Kidney (tissue), 13 donors: ENCODE measurements at regions not wholly inside any gene's neighbourhood (a gene's known extent, or its start where the extent isn't known, plus 50 kb on each side); places are given as distances from the start of the nearest gene placed in this dataset.

ENCODE experiments used
- DNase-seq, 5 donors: peaks; one replicate each; pipeline ENCODE4 v3.0.0-alpha.2; 2013 to 2020
- FAIRE-seq: peaks from 2 replicates; lab custom pipeline; 2012; peaks lifted over from hg19 to GRCh38; lab: Jason Lieb, UNC
- H3K27ac ChIP-seq, 2 donors: one replicate each; pipeline ENCODE4 v1.7.0; 2013; ENCODE audit warnings: low read depth in 2 of 2, low read length in 2 of 2, inconsistent platforms in 1 of 2
- H3K27me3 ChIP-seq: one replicate; pipeline ENCODE4 v1.7.1; 2013; ENCODE audit warnings: low read length, inconsistent platforms; ENCODE audit not compliant: control insufficient read depth, insufficient read depth
- H3K36me3 ChIP-seq, 3 donors: one replicate each; pipeline versions ENCODE4 v1.7.0 to v1.7.1; 2013; ENCODE audit warnings: low read length in 3 of 3, control low read depth in 1 of 3, inconsistent platforms in 1 of 3; ENCODE audit not compliant: insufficient read depth in 3 of 3, control insufficient read depth in 2 of 3
- H3K4me1 ChIP-seq, 3 donors: one replicate each; pipeline versions ENCODE4 v1.7.0 to v1.7.1; 2013; ENCODE audit warnings: low read length in 3 of 3, inconsistent platforms in 1 of 3, low read depth in 1 of 3; ENCODE audit not compliant: control insufficient read depth in 2 of 3, insufficient read depth in 2 of 3
- H3K4me3 ChIP-seq, 3 donors: one replicate each; pipeline versions ENCODE4 v1.7.0 to v1.8.1; 2013; ENCODE audit warnings: low read length in 3 of 3, control low read depth in 1 of 3, inconsistent platforms in 1 of 3
- H3K9ac ChIP-seq, 3 donors: one replicate each; pipeline versions ENCODE4 v1.7.0 to v1.7.1; 2013; ENCODE audit warnings: low read length in 3 of 3, control low read depth in 1 of 3, inconsistent platforms in 1 of 3
- H3K9me3 ChIP-seq, 3 donors: one replicate each; pipeline versions ENCODE4 v1.7.0 to v1.7.1; 2013; ENCODE audit warnings: low read length in 3 of 3, control low read depth in 1 of 3, inconsistent platforms in 1 of 3; ENCODE audit not compliant: control insufficient read depth in 2 of 3, insufficient read depth in 1 of 3
- CTCF ChIP-seq: IDR thresholded peaks from 3 replicates; pipeline ENCODE4 v1.5.1; 2012; ENCODE audit warnings: mild to moderate bottlenecking, moderate library complexity, borderline replicate concordance; ENCODE audit not compliant: insufficient read depth; ENCODE audit errors: extremely low read depth
- intact Hi-C: fragments of 100-400 bp; cut with DNase I; formaldehyde crosslinking; loops from one replicate; pipeline ENCODE4 v1.11.1; 2022
- donor health status: control.
- donor health status: control.
- donor health status: control.
- donor health status: control.
- donor health status: control.
- donor health status: DM: yes; HTN: yes; CAD: no.
- donor health status: Normal renal cell carcinoma (clear cell type).

- Histone ChIP-seq H3K27me3 (no peaks in the 10 kb centered on the region), H3K4me1 (no peaks in the 10 kb centered on the region), H3K4me3 (no peak overlapping the region), H3K27ac (no peak overlapping the region), H3K9ac (no peak overlapping the region), H3K36me3 (no peaks in the 10 kb centered on the region), H3K9me3 (no peaks in the 10 kb centered on the region)
- TF ChIP-seq CTCF = no peak
- FAIRE-seq (no peak), DNase-seq (no peak)
- intact Hi-C loops = no loop called here
These were observed 143.3 kb upstream of the BLID start for GRCh38 chr11:122259195-122259821.

- FAIRE-seq = no peak
- intact Hi-C loops = no loop called here
These were observed 142.6 kb upstream of the BLID start for GRCh38 chr11:122258446-122259194.

GRCh38 chr11:122253589-122254231 is 137.7 kb upstream of the BLID start:
- Histone ChIP-seq H3K9ac (no peak overlapping the region), H3K36me3 (no peaks in the 10 kb centered on the region), H3K4me3 (no peak overlapping the region), H3K27ac (no peak overlapping the region), H3K27me3 (no peaks in the 10 kb centered on the region), H3K4me1 (no peaks in the 10 kb centered on the region), H3K9me3 (no peaks in the 10 kb centered on the region)
- DNase-seq (peak in 2 of 5 donors; percentile 37 to 70), FAIRE-seq (no peak)
- no peak for TF ChIP-seq CTCF
- intact Hi-C loops = no loop called here

More at GRCh38 chr11:122258446-122259194, 142.6 kb upstream of the BLID start:
- no peak for DNase-seq
- Histone ChIP-seq H3K27ac (no peak overlapping the region), H3K36me3 (no peaks in the 10 kb centered on the region), H3K9me3 (no peaks in the 10 kb centered on the region), H3K4me1 (no peaks in the 10 kb centered on the region), H3K27me3 (no peaks in the 10 kb centered on the region), H3K4me3 (no peak overlapping the region), H3K9ac (no peak overlapping the region)
- no peak for TF ChIP-seq CTCF
